ENCODE measurements at regions not wholly inside any gene's neighbourhood (a gene's known extent, or its start where the extent isn't known, plus 50 kb on each side); places are given as distances from the start of the nearest gene placed in this dataset.

- Histone ChIP-seq H4K20me1 (ENCODE audit: insufficient read depth) (no peaks in the 10 kb centered on the region), H2AFZ (ENCODE audit: low read depth, low read length) (no peak overlapping the region), H3F3A (ENCODE audit: insufficient read depth, low read length, poor library complexity, severe bottlenecking) (no peaks in the 10 kb centered on the region), H3K4me3 (ENCODE audit: low read length) (no peak overlapping the region), H3K9me2 (ENCODE audit: insufficient read depth, low read length) (no peaks in the 10 kb centered on the region), H3K4me2 (ENCODE audit: low read length) (no peak overlapping the region), H3K36me3 (ENCODE audit: insufficient read depth, low read length) (no peaks in the 10 kb centered on the region), H3K27me3 (ENCODE audit: insufficient read depth, low read depth, low read length) (peaks cover 3% of the 10 kb centered on the region), H3K79me2 (replicated peaks; ENCODE audit: insufficient read depth, low read length) (no peaks in the 10 kb centered on the region), H3K27ac (ENCODE audit: low read length) (no peak overlapping the region), H3K9ac (ENCODE audit: low read length) (no peak overlapping the region), H3K9me3 (ENCODE audit: low read length) (no peaks in the 10 kb centered on the region)
- TF ChIP-seq REST (IDR thresholded peaks at IDR 0.05; ENCODE audit: borderline replicate concordance), result no peak
- TF ChIP-seq EP300 (conservative IDR thresholded peaks at IDR 0.05; ENCODE audit: poor library complexity, severe bottlenecking), result no peak
- TF ChIP-seq EZH2 (IDR thresholded peaks at IDR 0.05; ENCODE audit: borderline replicate concordance, insufficient read depth, low read length, poor library complexity, severe bottlenecking), result no peak
- TF ChIP-seq SMC3 (conservative IDR thresholded peaks at IDR 0.05; ENCODE audit: poor library complexity), result no peak
- no peak for TF ChIP-seq RAD21 (conservative IDR thresholded peaks at IDR 0.05)
- no peak for TF ChIP-seq CTCF (IDR thresholded peaks at IDR 0.05; ENCODE audit: poor library complexity, severe bottlenecking)
- TF ChIP-seq TAF1 (IDR thresholded peaks at IDR 0.05; ENCODE audit: low read depth), result no peak
- no peak for TF ChIP-seq MXI1 (conservative IDR thresholded peaks at IDR 0.05; ENCODE audit: poor library complexity, severe bottlenecking)
- no peak for TF ChIP-seq POLR2AphosphoS5 (IDR thresholded peaks at IDR 0.05)
These were observed 301.9 kb downstream of the IL20RB start for GRCh38 chr3:137259701-137260100.

- H3F3A ChIP-seq (ENCODE audit: insufficient read depth, low read length, poor library complexity, severe bottlenecking), result no peaks in the 10 kb centered on the region
- H3K79me2 ChIP-seq (replicated peaks; ENCODE audit: insufficient read depth, low read length), result no peaks in the 10 kb centered on the region
- H3K9me2 ChIP-seq (ENCODE audit: insufficient read depth, low read length), result no peaks in the 10 kb centered on the region
- peaks cover 8% of the 10 kb centered on the region for H3K27me3 ChIP-seq (ENCODE audit: insufficient read depth, low read depth, low read length)
- H2AFZ ChIP-seq (ENCODE audit: low read depth, low read length), result no peak overlapping the region
- TF ChIP-seq POLR2AphosphoS5 (IDR thresholded peaks at IDR 0.05) (peak; percentile 58), EP300 (conservative IDR thresholded peaks at IDR 0.05; ENCODE audit: poor library complexity, severe bottlenecking) (peak; percentile 93), SMC3 (conservative IDR thresholded peaks at IDR 0.05; ENCODE audit: poor library complexity) (no peak), REST (IDR thresholded peaks at IDR 0.05; ENCODE audit: borderline replicate concordance) (no peak), TAF1 (IDR thresholded peaks at IDR 0.05; ENCODE audit: low read depth) (no peak), MXI1 (conservative IDR thresholded peaks at IDR 0.05; ENCODE audit: poor library complexity, severe bottlenecking) (no peak), EZH2 (IDR thresholded peaks at IDR 0.05; ENCODE audit: borderline replicate concordance, insufficient read depth, low read length, poor library complexity, severe bottlenecking) (no peak)
- no peaks in the 10 kb centered on the region for H4K20me1 ChIP-seq (ENCODE audit: insufficient read depth)
- no peaks in the 10 kb centered on the region for H3K9me3 ChIP-seq (ENCODE audit: low read length)
- peak overlapping the region; percentile 31 for H3K4me2 ChIP-seq (ENCODE audit: low read length)
- no peak overlapping the region for H3K9ac ChIP-seq (ENCODE audit: low read length)
- no peak overlapping the region for H3K27ac ChIP-seq (ENCODE audit: low read length)
- peak overlapping the region; percentile 45 for H3K4me3 ChIP-seq (ENCODE audit: low read length)
- no peaks in the 10 kb centered on the region for H3K36me3 ChIP-seq (ENCODE audit: insufficient read depth, low read length)
These were observed 306.5 kb downstream of the IL20RB start for GRCh38 chr3:137264071-137264820.

Data from neural cell (in vitro differentiated cells).